Esophagus (tissue), 2 donors: ENCODE measurements at regions not wholly inside any gene's neighbourhood (a gene's known extent, or its start where the extent isn't known, plus 50 kb on each side); places are given as distances from the start of the nearest gene placed in this dataset.

Experiments used
- H3K27ac ChIP-seq, 2 donors: one replicate each; pipeline ENCODE4 v1.5.1; 2013; ENCODE audit warnings: low read depth in 2 of 2, mild to moderate bottlenecking in 2 of 2, inconsistent platforms in 1 of 2, low read length in 1 of 2, moderate library complexity in 1 of 2
- H3K27me3 ChIP-seq, 2 donors: one replicate each; pipeline ENCODE4 v1.6.1; 2013; ENCODE audit warnings: low read length in 2 of 2, control low read depth in 1 of 2, mild to moderate bottlenecking in 1 of 2; ENCODE audit not compliant: insufficient read depth in 2 of 2, control insufficient read depth in 1 of 2
- H3K36me3 ChIP-seq, 2 donors: one replicate each; pipeline ENCODE4 v1.6.1; 2013; ENCODE audit warnings: low read length in 1 of 2; ENCODE audit not compliant: control insufficient read depth in 2 of 2, insufficient read depth in 2 of 2
- H3K4me1 ChIP-seq, 2 donors: one replicate each; pipeline ENCODE4 v1.6.1; 2013; ENCODE audit warnings: low read length in 1 of 2; ENCODE audit not compliant: control insufficient read depth in 2 of 2, insufficient read depth in 2 of 2
- H3K4me3 ChIP-seq, 2 donors: one replicate each; pipeline ENCODE4 v1.5.1; 2013; ENCODE audit warnings: low read length in 2 of 2, mild to moderate bottlenecking in 2 of 2, low read depth in 1 of 2, moderate library complexity in 1 of 2
- H3K9me3 ChIP-seq, 2 donors: one replicate each; pipeline ENCODE4 v1.6.1; 2013; ENCODE audit warnings: mild to moderate bottlenecking in 2 of 2, low read depth in 1 of 2, low read length in 1 of 2, moderate library complexity in 1 of 2; ENCODE audit not compliant: control insufficient read depth in 2 of 2, insufficient read depth in 1 of 2
- WGBS, 2 donors: extraction: QIAGEN DNeasy Blood & Tissue Kit; methylation state at CpG; one replicate each; pipeline ENCODE4 v1.1.7; 2013; 5-methylcytosine and 5-hydroxymethylcytosine counted together
- donor health status: healthy with polysubstance abuse.
- donor health status: Bipolar disorder and iron deficiency.

DNA sequence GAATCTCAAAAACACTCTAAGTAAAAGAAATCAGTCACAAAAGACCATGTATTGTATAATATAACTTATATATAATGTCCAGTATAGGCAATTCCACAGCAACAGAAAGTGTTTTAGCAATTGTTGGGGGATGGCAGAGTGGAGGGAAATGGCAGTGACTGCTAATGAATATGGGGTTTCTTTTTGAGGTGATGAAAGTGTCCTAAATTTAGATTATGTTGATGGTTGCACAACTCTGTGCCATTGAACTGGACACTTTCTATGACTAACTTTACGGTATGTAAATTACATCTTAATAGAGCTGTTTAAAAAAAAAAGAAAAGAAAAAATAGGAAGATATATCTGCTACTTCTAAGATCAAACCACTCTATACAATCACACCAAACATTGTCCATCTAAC is 124.9 kb upstream of the ZNF462 start:
- Histone ChIP-seq H3K36me3 (no peaks in the 10 kb centered on the region), H3K4me3 (no peak overlapping the region), H3K27ac (no peak overlapping the region), H3K27me3 (no peaks in the 10 kb centered on the region), H3K4me1 (no peaks in the 10 kb centered on the region), H3K9me3 (no peaks in the 10 kb centered on the region)
- WGBS, 2 donors: 83 to 93% methylated on average over 1 of the region's 1 CpG

DNA sequence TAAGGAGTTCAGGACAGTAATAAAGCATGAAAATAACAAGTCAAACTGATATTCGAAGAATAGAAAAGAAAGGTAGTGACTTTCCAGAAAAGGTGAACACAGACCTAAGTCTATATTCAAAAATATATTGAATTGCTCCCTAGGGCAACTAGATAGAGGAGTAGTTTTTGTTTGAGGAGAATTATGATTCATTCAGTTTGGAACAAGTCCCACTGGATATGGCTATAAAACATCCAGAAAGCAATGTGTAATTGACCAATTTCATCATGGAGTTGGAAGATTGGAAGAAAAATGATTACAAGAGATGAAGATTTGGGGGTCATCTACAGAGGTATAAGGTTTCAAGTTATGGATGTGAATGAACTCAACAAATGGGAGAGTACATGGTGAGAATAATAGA is 117.5 kb upstream of the ZNF462 start:
- Histone ChIP-seq H3K27ac (no peak overlapping the region), H3K4me1 (no peaks in the 10 kb centered on the region), H3K36me3 (no peaks in the 10 kb centered on the region), H3K9me3 (no peaks in the 10 kb centered on the region), H3K27me3 (no peaks in the 10 kb centered on the region), H3K4me3 (no peak overlapping the region)
- 44 to 64% methylated on average over 1 of the region's 1 CpG for WGBS, 2 donors

DNA sequence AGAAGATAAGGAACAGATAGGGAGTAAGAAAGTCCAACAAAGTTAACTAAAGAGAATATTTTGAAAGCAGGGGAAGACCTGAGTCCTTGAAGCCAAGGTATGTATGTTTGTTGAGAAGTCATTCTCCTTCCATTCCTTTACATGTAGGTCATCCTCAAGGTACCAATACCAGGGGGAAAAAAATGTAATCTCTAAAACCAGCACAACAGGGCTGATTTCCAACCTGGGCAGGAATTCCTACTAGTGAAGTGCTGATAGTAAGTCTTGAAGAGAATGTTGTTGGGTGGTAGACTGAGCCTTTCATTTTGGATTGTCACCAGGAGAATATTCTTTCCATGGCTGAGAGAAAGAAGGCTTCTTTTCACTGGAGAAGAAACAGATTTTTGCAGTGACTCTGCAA is 117.1 kb upstream of the ZNF462 start:
- Histone ChIP-seq H3K4me3 (no peak overlapping the region), H3K27ac (no peak overlapping the region), H3K9me3 (no peaks in the 10 kb centered on the region), H3K36me3 (no peaks in the 10 kb centered on the region), H3K4me1 (no peaks in the 10 kb centered on the region), H3K27me3 (no peaks in the 10 kb centered on the region)

DNA sequence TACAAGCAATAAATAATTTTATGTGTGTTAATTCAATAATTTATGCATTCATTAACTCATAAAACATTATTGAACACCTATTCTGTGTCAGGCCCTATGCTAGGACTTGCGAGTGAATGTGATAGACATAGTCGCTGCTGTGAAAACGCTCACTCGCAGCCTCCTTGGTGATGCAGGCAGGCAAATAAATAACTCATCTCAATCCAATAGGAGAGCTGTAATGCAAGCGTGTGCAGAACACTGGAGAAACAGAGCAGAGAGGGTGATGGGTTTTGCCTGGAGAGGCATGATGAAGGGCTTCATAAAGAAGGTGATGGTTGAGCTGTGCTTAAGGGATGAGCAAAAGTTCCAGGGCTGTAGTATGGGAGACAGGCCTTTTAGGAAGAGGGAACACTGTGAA is 111.3 kb upstream of the ZNF462 start:
- no peaks in the 10 kb centered on the region for H3K9me3 ChIP-seq
- WGBS, 2 donors: 82 to 84% methylated on average over 5 of the region's 5 CpGs

DNA sequence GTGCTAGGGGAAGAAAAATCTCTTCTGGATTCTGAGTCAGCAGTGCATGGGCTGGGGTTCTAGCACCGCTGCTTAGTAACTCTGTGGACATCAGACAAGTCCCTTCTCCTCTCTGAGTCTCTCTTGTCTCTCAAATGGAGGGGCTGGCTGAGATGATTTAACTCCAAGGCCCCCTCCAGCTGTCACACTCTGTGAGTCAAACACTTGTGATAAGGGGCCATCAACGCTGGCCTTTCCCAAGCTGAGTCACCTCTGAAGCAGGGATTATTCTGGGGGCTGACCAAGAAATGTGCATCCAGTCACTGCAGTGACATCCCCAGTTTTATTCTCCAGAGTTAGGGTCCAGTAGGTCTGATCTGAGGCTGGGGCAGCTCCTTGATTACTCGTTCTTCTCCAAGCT is 110.4 kb upstream of the ZNF462 start:
- WGBS, 2 donors: 69 to 75% methylated on average over 3 of the region's 3 CpGs
- Histone ChIP-seq H3K4me3 (no peak overlapping the region), H3K4me1 (no peaks in the 10 kb centered on the region), H3K27ac (no peak overlapping the region), H3K9me3 (no peaks in the 10 kb centered on the region), H3K36me3 (no peaks in the 10 kb centered on the region), H3K27me3 (no peaks in the 10 kb centered on the region)

More for the DNA sequence above, 111.3 kb upstream of the ZNF462 start:
- Histone ChIP-seq H3K4me1 (no peaks in the 10 kb centered on the region), H3K4me3 (no peak overlapping the region), H3K36me3 (no peaks in the 10 kb centered on the region), H3K27me3 (no peaks in the 10 kb centered on the region), H3K27ac (no peak overlapping the region)

DNA sequence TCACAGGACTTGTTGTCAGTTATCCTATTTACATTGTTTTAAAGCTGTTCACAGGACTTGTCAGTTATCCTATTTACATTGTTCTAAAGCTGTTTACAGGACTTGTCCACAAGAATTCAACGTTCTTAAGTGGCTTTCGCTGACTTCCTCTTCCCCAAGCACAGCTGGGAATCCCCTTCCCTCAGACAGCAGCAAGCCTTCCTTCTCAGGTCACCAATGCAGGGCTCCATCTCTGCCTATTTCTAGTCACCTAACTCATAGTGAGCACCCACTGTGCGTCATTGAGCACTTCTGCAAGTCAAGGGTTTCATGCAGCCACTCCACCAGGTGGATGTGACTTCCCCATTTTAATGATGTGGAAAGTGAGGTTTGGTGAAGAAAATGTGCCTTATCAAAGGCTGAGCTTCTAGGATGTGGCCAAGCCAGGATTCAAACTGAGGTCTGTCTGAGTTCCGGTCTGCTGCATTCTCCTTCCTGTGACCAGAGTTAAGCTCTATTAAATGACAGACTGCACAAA is 109.8 kb upstream of the ZNF462 start:
- 45 to 54% methylated on average over 4 of the region's 4 CpGs for WGBS, 2 donors
- no peaks in the 10 kb centered on the region for H3K36me3 ChIP-seq
- H3K9me3 ChIP-seq: no peaks in the 10 kb centered on the region
- H3K27me3 ChIP-seq: no peaks in the 10 kb centered on the region
- H3K27ac ChIP-seq: no peak overlapping the region
- H3K4me3 ChIP-seq: no peak overlapping the region
- H3K4me1 ChIP-seq: no peaks in the 10 kb centered on the region

DNA sequence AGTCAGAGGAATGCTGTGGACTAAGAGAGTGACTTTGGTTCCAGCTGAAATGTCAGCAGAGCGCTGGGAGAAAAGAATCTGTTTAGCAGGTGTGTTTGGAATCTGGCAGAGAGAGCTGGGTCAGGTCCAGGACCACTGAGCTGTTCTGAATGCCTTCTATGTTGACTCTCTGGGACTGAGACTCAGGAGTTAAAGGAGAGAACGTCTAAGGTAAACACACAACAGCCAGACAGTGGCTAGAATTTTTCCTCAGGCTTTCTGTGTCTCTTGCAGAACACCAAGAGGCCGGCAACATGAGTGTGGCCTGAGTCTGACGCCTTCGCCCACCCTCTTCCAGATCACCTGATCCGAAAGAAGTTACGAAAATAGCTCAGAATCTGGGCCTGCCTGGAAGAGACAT is 107.2 kb upstream of the ZNF462 start:
- no peaks in the 10 kb centered on the region for H3K27me3 ChIP-seq
- H3K9me3 ChIP-seq: no peaks in the 10 kb centered on the region
- WGBS, 2 donors: 39 to 44% methylated on average over 7 of the region's 7 CpGs
- H3K4me1 ChIP-seq: no peaks in the 10 kb centered on the region
- no peak overlapping the region for H3K27ac ChIP-seq
- H3K4me3 ChIP-seq: no peak overlapping the region
- H3K36me3 ChIP-seq: no peaks in the 10 kb centered on the region

DNA sequence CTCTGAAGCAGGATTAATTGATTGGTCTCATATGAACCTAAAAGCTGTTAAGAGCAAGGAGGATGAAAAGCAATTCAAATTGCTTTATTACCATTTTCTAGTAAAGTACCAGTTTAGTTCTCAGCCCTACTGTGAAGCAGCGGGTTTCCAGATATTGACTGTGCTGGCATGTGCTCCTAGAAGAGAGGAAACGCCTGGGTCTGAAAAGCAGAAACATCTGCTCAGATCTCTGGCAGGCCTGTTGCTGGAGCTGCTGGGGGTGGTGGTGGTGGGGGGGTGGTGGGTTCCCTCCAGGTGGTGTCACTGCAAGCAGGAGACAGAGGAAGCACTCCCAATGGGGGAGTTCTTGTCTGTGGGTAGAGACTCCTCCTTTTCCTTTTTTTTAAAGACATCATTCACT is 105.5 kb upstream of the ZNF462 start:
- H3K4me3 ChIP-seq: no peak overlapping the region
- 62 to 71% methylated on average over 2 of the region's 2 CpGs for WGBS, 2 donors
- H3K27ac ChIP-seq: no peak overlapping the region
- H3K4me1 ChIP-seq: no peaks in the 10 kb centered on the region
- no peaks in the 10 kb centered on the region for H3K27me3 ChIP-seq
- H3K36me3 ChIP-seq: no peaks in the 10 kb centered on the region
- H3K9me3 ChIP-seq: no peaks in the 10 kb centered on the region

DNA sequence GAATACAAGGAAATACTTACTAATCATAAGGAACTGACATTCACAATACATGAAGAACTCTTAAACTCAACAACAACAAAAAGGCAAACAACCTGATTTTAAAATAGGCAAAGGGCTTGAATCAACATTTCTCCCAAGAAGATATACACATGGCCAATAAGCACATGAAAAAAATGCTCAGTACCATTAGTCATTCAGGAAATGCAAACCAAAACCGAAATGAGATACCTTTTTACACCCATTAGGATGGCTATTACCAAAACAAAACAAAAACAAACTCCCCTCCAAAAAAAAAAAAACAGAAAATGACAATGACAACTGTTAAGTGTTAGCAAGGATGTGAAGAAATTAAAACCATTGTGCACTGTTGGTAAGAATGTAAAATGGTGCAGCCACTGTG is 104.1 kb upstream of the ZNF462 start:
- H3K4me1 ChIP-seq: no peaks in the 10 kb centered on the region
- H3K36me3 ChIP-seq: no peaks in the 10 kb centered on the region
- H3K9me3 ChIP-seq: no peaks in the 10 kb centered on the region
- 38 to 62% methylated on average over 1 of the region's 1 CpG for WGBS, 2 donors
- H3K4me3 ChIP-seq: no peak overlapping the region
- no peak overlapping the region for H3K27ac ChIP-seq
- no peaks in the 10 kb centered on the region for H3K27me3 ChIP-seq

DNA sequence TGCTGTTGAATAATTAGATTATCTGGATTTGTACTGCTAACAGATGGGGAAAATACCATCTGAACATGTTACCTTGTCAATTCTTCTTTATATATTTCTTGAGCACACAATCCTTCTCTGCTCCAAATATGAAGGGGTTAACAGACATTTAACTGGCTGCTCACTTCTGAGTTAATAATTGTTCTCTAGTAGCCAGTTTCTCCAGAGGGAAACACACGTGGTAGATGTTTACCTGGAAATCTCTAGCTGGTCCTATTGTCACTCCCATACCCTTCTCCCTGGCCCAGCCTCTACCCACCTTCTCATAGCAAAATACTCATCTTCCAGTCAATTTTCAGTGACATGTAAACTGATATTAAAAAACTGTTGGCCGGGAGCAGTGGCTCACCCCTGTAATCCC is 101.5 kb upstream of the ZNF462 start:
- Histone ChIP-seq H3K27ac (no peak overlapping the region), H3K4me1 (no peaks in the 10 kb centered on the region), H3K4me3 (no peak overlapping the region), H3K27me3 (no peaks in the 10 kb centered on the region), H3K9me3 (no peaks in the 10 kb centered on the region), H3K36me3 (no peaks in the 10 kb centered on the region)
- WGBS, 2 donors: 42 to 47% methylated on average over 2 of the region's 2 CpGs
